Myocyte (in vitro differentiated cells): ENCODE measurements at regions not wholly inside any gene's neighbourhood (a gene's known extent, or its start where the extent isn't known, plus 50 kb on each side); places are given as distances from the start of the nearest gene placed in this dataset.

Experiments
- DNase-seq: peaks from one replicate; pipeline ENCODE4 v3.0.0-alpha.2; 2012; ENCODE audit warnings: low read depth

DNA sequence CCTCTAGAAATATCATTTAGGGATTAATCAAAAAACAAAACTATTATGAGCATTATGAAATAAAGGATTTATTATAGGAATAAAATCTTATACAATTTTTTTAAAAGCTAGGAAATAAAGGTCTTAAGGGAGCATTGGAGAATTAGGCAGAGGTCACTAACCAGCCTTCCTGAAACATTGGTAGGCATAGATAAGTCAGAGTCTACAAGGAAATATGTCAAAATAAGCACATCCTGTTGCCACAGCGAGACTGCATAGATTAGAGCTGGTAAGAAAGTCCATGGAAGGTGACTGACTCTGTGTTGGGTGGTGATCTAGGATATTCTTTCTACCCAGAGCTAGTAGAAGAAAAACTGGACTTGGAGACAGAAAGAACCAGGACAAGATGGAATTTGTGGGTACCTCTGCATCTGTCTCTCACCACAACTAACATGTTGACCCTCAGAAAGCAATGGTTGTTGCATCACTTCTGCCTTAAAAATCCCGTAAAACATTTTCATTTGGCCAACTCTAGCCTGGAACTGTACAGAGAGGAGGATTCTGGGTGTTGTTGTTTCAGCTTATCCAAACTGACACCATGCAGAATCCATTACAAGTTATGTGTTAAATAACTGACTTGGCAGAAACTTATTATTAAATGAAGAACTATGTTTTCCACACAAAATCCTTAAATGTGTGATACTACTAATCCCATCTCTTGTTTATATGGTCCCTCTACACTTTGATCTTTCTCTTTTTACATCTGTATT lies 77.1 kb downstream of the FBXO5 start:
- no peak for DNase-seq

DNA sequence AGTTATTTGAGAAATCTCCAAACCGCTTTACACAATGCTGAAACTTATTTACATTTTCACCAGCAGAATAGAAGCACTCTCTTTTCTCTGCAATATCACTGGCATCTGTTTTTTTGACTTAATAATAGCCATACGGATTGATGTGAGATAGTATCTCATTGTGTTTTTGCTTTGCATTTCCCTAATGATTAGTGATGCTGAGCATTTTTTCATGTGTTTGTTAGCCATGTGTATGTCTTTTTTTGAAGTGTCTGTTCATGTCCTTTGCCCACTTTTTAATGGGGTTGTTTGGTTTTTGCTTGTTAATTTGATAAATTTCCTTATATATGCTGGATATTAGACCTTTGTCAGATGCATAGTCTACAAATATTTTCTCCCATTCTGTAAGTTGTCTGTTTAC lies 73.6 kb downstream of the FBXO5 start:
- no peak for DNase-seq

DNA sequence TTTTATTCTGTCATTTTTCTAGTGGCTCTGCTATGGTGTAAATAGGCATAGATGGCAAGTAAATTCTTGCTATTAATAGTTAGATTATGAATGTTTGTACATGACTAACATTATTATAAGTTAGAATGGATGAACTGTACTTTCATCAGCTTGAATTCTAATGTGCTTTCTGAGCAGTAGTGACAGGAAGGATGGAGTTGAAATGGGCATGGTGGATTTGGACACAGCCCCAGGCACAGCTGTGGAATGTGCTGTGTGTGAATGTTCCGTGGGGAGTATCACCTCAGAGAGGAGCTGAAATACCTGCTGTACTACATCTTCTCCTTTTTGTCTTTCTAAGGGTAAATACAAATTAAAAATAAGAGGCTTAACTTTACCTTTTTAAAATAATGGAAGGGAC lies 66.8 kb downstream of the FBXO5 start:
- no peak for DNase-seq

DNA sequence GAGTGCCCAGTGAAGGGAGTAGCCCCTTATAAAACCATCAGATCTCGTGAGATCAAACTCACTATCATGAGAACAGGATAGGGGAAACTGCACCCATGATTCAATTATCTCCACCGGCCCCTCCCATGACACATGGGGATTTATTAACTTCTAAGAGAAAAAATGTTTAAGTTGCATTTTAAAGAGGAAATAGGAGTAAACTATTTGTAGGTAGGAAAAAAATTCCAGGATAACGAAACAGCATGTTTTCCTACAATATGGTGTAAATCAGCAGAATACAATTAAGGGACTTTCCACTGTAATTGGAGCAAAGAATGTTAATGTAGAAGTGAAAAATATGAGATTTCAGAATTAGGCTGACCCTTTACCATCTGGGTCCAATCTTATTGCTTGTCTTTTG lies 63.9 kb downstream of the FBXO5 start:
- DNase-seq: no peak

DNA sequence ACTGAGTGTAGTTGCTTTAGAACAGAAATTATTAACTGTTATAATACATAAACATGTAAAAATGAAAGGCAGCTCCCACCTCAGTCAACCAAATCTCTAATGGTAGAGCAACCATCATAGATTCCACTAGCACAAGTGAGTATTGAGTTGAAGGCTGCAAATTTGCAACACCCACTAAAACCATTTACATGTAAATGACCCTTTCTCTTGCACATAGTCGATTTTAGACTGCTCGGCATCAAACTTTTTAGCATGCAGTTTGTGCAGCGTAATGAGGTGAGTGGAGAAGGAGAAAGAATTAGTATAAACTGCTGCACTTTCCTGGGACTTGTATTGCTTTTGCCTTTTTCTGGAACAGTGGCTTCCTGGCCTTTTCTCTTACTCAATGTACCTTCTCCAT lies 62.8 kb downstream of the FBXO5 start:
- no peak for DNase-seq
